ENCODE measurements at regions not wholly inside any gene's neighbourhood (a gene's known extent, or its start where the extent isn't known, plus 50 kb on each side); places are given as distances from the start of the nearest gene placed in this dataset.

GRCh38 chr4:167308876-167309275, 74.6 kb upstream of the SPOCK3 start:
- TF ChIP-seq POLR2AphosphoS5 (IDR thresholded peaks at IDR 0.05) (no peak), CTCF (IDR thresholded peaks at IDR 0.05) (no peak)
